GM12891 (cell line): ENCODE measurements at regions not wholly inside any gene's neighbourhood (a gene's known extent, or its start where the extent isn't known, plus 50 kb on each side); places are given as distances from the start of the nearest gene placed in this dataset.

Source experiments
- DNase-seq: peaks from one replicate; pipeline ENCODE4 v3.0.0; 2011; ENCODE audit warnings: low spot score; ENCODE audit not compliant: insufficient read length
- FAIRE-seq: peaks from 2 replicates; lab custom pipeline; 2011; peaks lifted over from hg19 to GRCh38; lab: Jason Lieb, UNC
- PAX5 ChIP-seq: IDR thresholded peaks from 2 replicates; pipeline ENCODE4 v1.6.1; 2011; ENCODE audit warnings: low read length, moderate library complexity, mild to moderate bottlenecking; ENCODE audit not compliant: insufficient read depth, severe bottlenecking
- POLR2A ChIP-seq: IDR thresholded peaks from 2 replicates; pipeline ENCODE4 v1.6.1; 2011; ENCODE audit warnings: low read depth, low read length, control low read depth
- POLR2AphosphoS5 ChIP-seq: IDR thresholded peaks from 2 replicates; pipeline ENCODE4 v1.6.1; 2011; ENCODE audit warnings: low read depth, low read length, control low read depth
- POU2F2 ChIP-seq: IDR thresholded peaks from 2 replicates; pipeline ENCODE4 v1.6.1; 2011; ENCODE audit warnings: low read depth, mild to moderate bottlenecking, control low read depth, low read length, moderate library complexity
- SPI1 ChIP-seq: IDR thresholded peaks from 2 replicates; pipeline ENCODE4 v1.6.1; 2011; ENCODE audit warnings: low read depth, low read length, control low read depth
- TAF1 ChIP-seq: IDR thresholded peaks from 2 replicates; pipeline ENCODE4 v1.6.1; 2011; ENCODE audit warnings: low read depth, low read length, control low read depth

- TF ChIP-seq POLR2A = no peak
- TF ChIP-seq TAF1 = no peak
- TF ChIP-seq SPI1 = no peak
- no peak for TF ChIP-seq POLR2AphosphoS5
- no peak for TF ChIP-seq PAX5
- no peak for TF ChIP-seq POU2F2
- no peak for DNase-seq
- no peak for FAIRE-seq
Observed at GRCh38 chrX:16222151-16222550, 54.9 kb downstream of the MAGEB17 start.

DNA sequence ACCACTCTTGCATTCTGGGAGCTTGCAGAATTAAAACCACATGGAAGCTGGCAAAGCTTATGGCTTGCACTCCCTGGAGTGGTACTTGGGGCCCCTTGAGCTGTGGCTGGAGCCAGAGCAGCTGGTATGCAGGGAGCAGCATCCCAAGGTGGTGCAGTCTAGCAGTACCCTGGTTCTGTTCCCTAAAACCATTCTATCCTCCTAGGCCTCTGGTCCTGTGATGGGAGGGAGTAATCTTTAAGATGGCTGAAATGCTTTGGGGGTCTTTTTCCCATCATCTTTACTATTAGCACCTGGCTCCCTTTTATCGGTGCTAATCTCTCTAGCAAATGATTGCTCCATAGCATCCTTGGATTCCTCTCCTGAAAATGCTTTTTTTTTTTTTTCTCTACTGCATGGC, 56.1 kb downstream of the MAGEB17 start:
- FAIRE-seq (no peak), DNase-seq (no peak)
- TF ChIP-seq PAX5 = no peak

DNA sequence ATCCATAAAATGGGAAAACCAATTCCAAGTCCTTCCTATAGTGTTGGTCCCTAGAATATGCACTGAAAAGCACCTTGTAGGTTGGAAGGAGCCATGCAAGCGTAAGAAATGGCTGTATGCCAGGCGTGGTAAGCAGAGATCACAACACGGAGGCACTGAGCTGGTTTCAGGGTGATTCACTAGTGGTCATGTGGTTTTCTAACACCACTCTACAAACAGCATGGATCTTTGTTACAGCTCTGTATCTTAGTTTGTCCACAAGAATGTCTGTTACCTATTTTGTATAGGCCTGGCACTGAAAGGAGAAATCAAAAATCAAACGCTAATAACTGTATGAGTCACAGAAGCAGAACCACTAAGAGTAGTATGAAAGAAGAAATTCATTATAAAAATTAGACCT, 71.9 kb downstream of the MAGEB17 start:
- DNase-seq = no peak
- FAIRE-seq = no peak
- TF ChIP-seq SPI1 = no peak
- TF ChIP-seq POLR2A = no peak
- no peak for TF ChIP-seq TAF1
- TF ChIP-seq POLR2AphosphoS5 = no peak
- TF ChIP-seq POU2F2 = no peak
- no peak for TF ChIP-seq PAX5

GRCh38 chrX:16240231-16240905, 73.1 kb downstream of the MAGEB17 start:
- no peak for TF ChIP-seq PAX5
- TF ChIP-seq SPI1 = no peak
- TF ChIP-seq TAF1 = no peak
- no peak for FAIRE-seq
- DNase-seq = no peak

DNA sequence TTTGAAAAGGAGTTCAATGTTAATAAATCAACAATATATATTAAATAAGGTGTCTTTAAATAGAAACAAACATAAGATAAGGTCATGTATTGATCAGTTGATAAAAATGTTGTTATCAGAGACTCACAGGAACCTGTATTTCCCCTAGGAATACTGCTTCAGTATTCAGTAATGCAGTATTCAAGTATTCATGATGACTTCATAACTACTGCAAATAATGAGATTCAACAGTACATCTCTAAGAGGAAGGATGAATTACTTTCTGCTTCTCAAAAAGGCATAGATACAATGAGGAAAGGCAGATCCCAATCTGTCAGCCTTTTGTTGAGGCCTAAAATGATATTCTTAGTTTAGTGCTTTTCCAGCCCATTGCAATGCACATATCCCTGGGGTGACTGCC, 73.7 kb downstream of the MAGEB17 start:
- DNase-seq (no peak), FAIRE-seq (no peak)
- TF ChIP-seq POLR2A (no peak), TAF1 (no peak), SPI1 (no peak), POLR2AphosphoS5 (no peak), PAX5 (no peak), POU2F2 (no peak)

- no peak for TF ChIP-seq POLR2A
- no peak for FAIRE-seq
- no peak for DNase-seq
Observed at GRCh38 chrX:16250296-16250695, 83.0 kb downstream of the MAGEB17 start.

- TF ChIP-seq PAX5 = no peak
- no peak for TF ChIP-seq POLR2A
- no peak for TF ChIP-seq POU2F2
- no peak for TF ChIP-seq SPI1
- TF ChIP-seq POLR2AphosphoS5 = no peak
- TF ChIP-seq TAF1 = no peak
- DNase-seq (no peak), FAIRE-seq (no peak)
Observed at GRCh38 chrX:16251782-16252181, 84.5 kb downstream of the MAGEB17 start.

- FAIRE-seq = no peak
- no peak for DNase-seq
- TF ChIP-seq POLR2A (no peak), PAX5 (no peak), SPI1 (no peak), POU2F2 (no peak), POLR2AphosphoS5 (no peak), TAF1 (no peak)
Observed at GRCh38 chrX:16258882-16259281, 91.6 kb downstream of the MAGEB17 start.

DNA sequence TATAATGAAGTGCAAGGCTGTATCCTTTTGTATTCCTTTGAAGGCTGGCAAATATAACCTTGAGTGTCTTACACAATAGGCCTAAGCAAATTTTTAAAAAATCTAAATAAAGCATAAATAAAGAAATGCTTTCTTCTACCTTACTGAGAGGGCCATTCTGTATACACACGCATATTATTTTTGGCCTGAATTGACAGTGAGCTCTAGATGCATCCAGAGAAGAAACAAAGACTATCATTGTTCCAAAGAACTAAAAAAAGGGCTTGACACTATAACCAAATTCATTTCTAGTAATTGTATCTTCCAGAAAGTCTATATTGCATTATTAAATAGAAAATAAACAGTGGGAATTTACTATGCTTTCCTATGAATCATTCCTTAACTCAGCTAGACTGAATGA, 100.2 kb downstream of the MAGEB17 start:
- DNase-seq (no peak), FAIRE-seq (no peak)
- TF ChIP-seq POLR2AphosphoS5 (no peak), SPI1 (no peak), POLR2A (no peak), TAF1 (no peak), PAX5 (no peak), POU2F2 (no peak)

DNA sequence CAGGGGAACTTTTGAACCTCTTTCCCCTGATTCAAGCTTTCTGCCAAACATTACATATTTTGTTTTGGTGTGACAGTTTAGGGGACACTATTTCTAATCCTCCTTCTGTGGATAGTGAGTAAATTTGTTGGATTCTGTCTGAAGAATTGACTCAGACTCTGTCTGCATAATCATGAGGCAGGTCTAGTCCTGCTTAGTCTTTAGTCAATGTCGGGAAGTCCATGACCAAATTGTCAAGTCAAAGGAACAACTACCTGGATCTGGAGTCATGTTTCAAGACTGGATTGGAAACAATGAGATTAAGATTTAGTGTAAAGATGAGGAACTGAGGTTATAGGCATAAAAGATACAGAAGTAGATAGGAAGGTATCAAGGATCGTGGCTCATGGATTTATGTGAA, 100.9 kb downstream of the MAGEB17 start:
- TF ChIP-seq POLR2AphosphoS5 = no peak
- TF ChIP-seq POU2F2 = no peak
- no peak for TF ChIP-seq TAF1
- no peak for TF ChIP-seq PAX5
- TF ChIP-seq SPI1 = no peak
- TF ChIP-seq POLR2A = no peak
- FAIRE-seq = no peak
- no peak for DNase-seq

DNA sequence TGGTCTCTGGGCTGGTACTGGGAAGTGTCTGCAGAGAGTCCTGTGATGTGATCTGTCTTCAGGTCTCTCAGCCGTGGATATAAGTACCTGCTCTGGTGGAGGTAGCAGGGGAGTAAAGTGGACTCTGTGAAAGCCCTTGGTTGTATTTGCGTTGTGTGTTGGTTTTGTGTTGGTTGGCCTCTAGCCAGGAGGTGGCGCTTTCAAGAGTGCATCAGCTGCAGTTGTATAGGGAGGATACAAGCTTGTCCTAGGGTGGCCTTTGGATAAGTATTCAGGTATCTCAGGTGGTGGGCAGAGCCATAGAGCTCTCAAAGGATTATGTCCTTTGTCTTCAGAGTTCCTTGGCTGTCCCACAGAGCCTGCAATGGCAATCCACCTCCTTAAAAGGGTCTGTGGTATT, 111.6 kb downstream of the MAGEB17 start:
- no peak for DNase-seq
- FAIRE-seq = no peak
- TF ChIP-seq POU2F2 (no peak), POLR2A (no peak), PAX5 (no peak)
